HEK293T (cell line): ENCODE measurements at regions not wholly inside any gene's neighbourhood (a gene's known extent, or its start where the extent isn't known, plus 50 kb on each side); places are given as distances from the start of the nearest gene placed in this dataset.

Source experiments
- CTCF ChIA-PET: fragments of 350-600 bp; formaldehyde crosslinking; extraction: SDS; loops from one replicate; lab custom pipeline; 2021; ENCODE audit warnings: antibody characterized with exemption, inconsistent platforms; lab: Yijun Ruan, JAX
- POLR2A ChIA-PET: fragments of 350-600 bp; formaldehyde crosslinking; extraction: SDS; loops from one replicate; lab custom pipeline; 2020; ENCODE audit warnings: antibody characterized with exemption, inconsistent platforms; lab: Yijun Ruan, JAX
- DNase-seq: peaks from one replicate; pipeline ENCODE4 v3.0.0; 2012; ENCODE audit warnings: mixed read lengths; ENCODE audit errors: extremely low spot score
- ARNT ChIP-seq: fragments of 450-650 bp; IDR thresholded peaks from 2 replicates; pipeline ENCODE4 v1.6.1; 2017; ENCODE audit warnings: mild to moderate bottlenecking
- BHLHE40 ChIP-seq: fragments of 450-650 bp; IDR thresholded peaks from 2 replicates; pipeline ENCODE4 v1.6.1; 2016; ENCODE audit warnings: mild to moderate bottlenecking, moderate library complexity, borderline replicate concordance
- CTBP1 ChIP-seq: fragments of 450-650 bp; IDR thresholded peaks from 2 replicates; pipeline ENCODE4 v1.6.1; 2016; ENCODE audit warnings: borderline replicate concordance
- ELF4 ChIP-seq: fragments of 450-650 bp; IDR thresholded peaks from 2 replicates; pipeline ENCODE4 v1.6.1; 2017; ENCODE audit warnings: antibody characterized with exemption
- FOXA1 ChIP-seq: fragments of 450-650 bp; IDR thresholded peaks from 2 replicates; pipeline ENCODE4 v1.6.1; 2016; ENCODE audit warnings: mild to moderate bottlenecking
- FOXK2 ChIP-seq: fragments of 450-650 bp; IDR thresholded peaks from 2 replicates; pipeline ENCODE4 v1.6.1; 2016; ENCODE audit warnings: mild to moderate bottlenecking
- FOXM1 ChIP-seq: fragments of 450-650 bp; IDR thresholded peaks from 2 replicates; pipeline ENCODE4 v1.6.1; 2017; ENCODE audit warnings: mild to moderate bottlenecking, borderline replicate concordance
- HDGF ChIP-seq: fragments of 450-650 bp; IDR thresholded peaks from 2 replicates; pipeline ENCODE4 v1.6.1; 2017; ENCODE audit warnings: antibody characterized with exemption, borderline replicate concordance
- L3MBTL2 ChIP-seq: fragments of 450-650 bp; conservative IDR thresholded peaks from 2 replicates; pipeline ENCODE4 v1.6.1; 2016; ENCODE audit warnings: mild to moderate bottlenecking
- LEF1 ChIP-seq: fragments of 450-650 bp; IDR thresholded peaks from 2 replicates; pipeline ENCODE4 v1.6.1; 2017; ENCODE audit warnings: mild to moderate bottlenecking, borderline replicate concordance
- NFRKB ChIP-seq: fragments of 450-650 bp; IDR thresholded peaks from 2 replicates; pipeline ENCODE4 v1.6.1; 2016; ENCODE audit warnings: mild to moderate bottlenecking, moderate library complexity
- PKNOX1 ChIP-seq: fragments of 450-650 bp; IDR thresholded peaks from 2 replicates; pipeline ENCODE4 v1.6.1; 2016
- SP1 ChIP-seq: fragments of 450-650 bp; IDR thresholded peaks from 2 replicates; pipeline ENCODE4 v1.6.1; 2017
- SUZ12 ChIP-seq: fragments of 450-650 bp; IDR thresholded peaks from 2 replicates; pipeline ENCODE4 v1.6.1; 2016; ENCODE audit warnings: mild to moderate bottlenecking
- TARDBP ChIP-seq: fragments of 450-650 bp; IDR thresholded peaks from 2 replicates; pipeline ENCODE4 v1.6.1; 2016
- ZNF384 ChIP-seq: fragments of 450-650 bp; IDR thresholded peaks from 2 replicates; pipeline ENCODE4 v1.6.1; 2016

- POLR2A ChIA-PET, result no interaction called here
Observed at GRCh38 chr7:115113131-115113530, 191.2 kb downstream of the MDFIC start.

GRCh38 chr7:115110523-115110922, 188.6 kb downstream of the MDFIC start:
- POLR2A ChIA-PET, result no interaction called here
- no peak for DNase-seq
- no peak for TF ChIP-seq SUZ12
- no peak for TF ChIP-seq FOXM1
- TF ChIP-seq NFRKB, result no peak
- no peak for TF ChIP-seq FOXK2
- TF ChIP-seq ZNF384, result no peak
- no peak for TF ChIP-seq TARDBP
- no peak for TF ChIP-seq HDGF
- no peak for TF ChIP-seq SP1
- TF ChIP-seq PKNOX1, result no peak
- TF ChIP-seq ELF4, result no peak
- no peak for TF ChIP-seq L3MBTL2
- no peak for TF ChIP-seq CTBP1
- no peak for TF ChIP-seq LEF1
- TF ChIP-seq FOXA1, result no peak
- no peak for TF ChIP-seq ARNT
- CTCF ChIA-PET, result no interaction called here

More at GRCh38 chr7:115113131-115113530, 191.2 kb downstream of the MDFIC start:
- CTCF ChIA-PET, result no interaction called here
- DNase-seq, result no peak
- TF ChIP-seq L3MBTL2 (no peak), TARDBP (no peak), FOXA1 (no peak), FOXM1 (no peak), ELF4 (no peak), NFRKB (no peak), ZNF384 (no peak), CTBP1 (no peak)

GRCh38 chr7:115106316-115106715, 184.4 kb downstream of the MDFIC start:
- POLR2A ChIA-PET, result no interaction called here
- no peak for DNase-seq
- CTCF ChIA-PET, result interaction anchor here (0.6 kb wide), 1 partner anchor 79 kb away, joined by 3 read pairs; no protein-coding TSS in a partner anchor
- TF ChIP-seq ARNT, result no peak
- TF ChIP-seq SUZ12, result no peak
- no peak for TF ChIP-seq SP1
- no peak for TF ChIP-seq FOXK2
- no peak for TF ChIP-seq LEF1
- no peak for TF ChIP-seq FOXA1
- TF ChIP-seq FOXM1, result no peak
- no peak for TF ChIP-seq L3MBTL2
- TF ChIP-seq PKNOX1, result no peak
- no peak for TF ChIP-seq CTBP1
- no peak for TF ChIP-seq ZNF384
- TF ChIP-seq TARDBP, result no peak
- no peak for TF ChIP-seq HDGF
- TF ChIP-seq NFRKB, result no peak

- ChIA-PET CTCF (no interaction called here), POLR2A (no interaction called here)
- no peak for DNase-seq
- no peak for TF ChIP-seq NFRKB
- no peak for TF ChIP-seq FOXA1
- TF ChIP-seq ZNF384, result no peak
- no peak for TF ChIP-seq CTBP1
- TF ChIP-seq L3MBTL2, result no peak
- no peak for TF ChIP-seq SP1
- no peak for TF ChIP-seq HDGF
- no peak for TF ChIP-seq ELF4
- TF ChIP-seq TARDBP, result no peak
- no peak for TF ChIP-seq LEF1
- TF ChIP-seq ARNT, result no peak
- TF ChIP-seq BHLHE40, result no peak
- no peak for TF ChIP-seq FOXK2
- no peak for TF ChIP-seq PKNOX1
- TF ChIP-seq SUZ12, result no peak
- TF ChIP-seq FOXM1, result no peak
Observed at GRCh38 chr7:115102738-115103137, 180.8 kb downstream of the MDFIC start.

- TF ChIP-seq FOXK2 (no peak), SUZ12 (no peak), HDGF (no peak), PKNOX1 (no peak), LEF1 (no peak), L3MBTL2 (no peak), FOXA1 (no peak), NFRKB (no peak), ZNF384 (no peak), TARDBP (no peak), SP1 (no peak), CTBP1 (no peak), ARNT (no peak), FOXM1 (no peak), BHLHE40 (no peak), ELF4 (no peak)
- CTCF ChIA-PET, result no interaction called here
- POLR2A ChIA-PET, result no interaction called here
- no peak for DNase-seq
Observed at GRCh38 chr7:115101199-115101598, 179.3 kb downstream of the MDFIC start.
